WTC11 (cell line): ENCODE measurements at regions not wholly inside any gene's neighbourhood (a gene's known extent, or its start where the extent isn't known, plus 50 kb on each side); places are given as distances from the start of the nearest gene placed in this dataset.

Experiments
- ATF2 ChIP-seq: sonication (generic); formaldehyde crosslinking; IDR thresholded peaks from 2 replicates; pipeline ENCODE4 v1.8.1; 2022; ENCODE audit warnings: low read depth, missing genetic modification reagents, borderline replicate concordance
- CREB1 ChIP-seq: sonication (generic); formaldehyde crosslinking; IDR thresholded peaks from 2 replicates; pipeline ENCODE4 v1.8.0; 2023; ENCODE audit warnings: mild to moderate bottlenecking, missing genetic modification reagents
- CREM ChIP-seq: sonication (generic); formaldehyde crosslinking; IDR thresholded peaks from 2 replicates; pipeline ENCODE4 v1.8.1; 2022; ENCODE audit warnings: mild to moderate bottlenecking, missing genetic modification reagents, moderate library complexity
- CTCF ChIP-seq: fragments of 200-600 bp; IDR thresholded peaks from 2 replicates; pipeline ENCODE4 v1.8.0; 2022; ENCODE audit warnings: antibody characterized with exemption
- ESRRA ChIP-seq: sonication (generic); formaldehyde crosslinking; IDR thresholded peaks from 2 replicates; pipeline ENCODE4 v1.8.1; 2022; ENCODE audit warnings: mild to moderate bottlenecking, missing genetic modification reagents, borderline replicate concordance
- IRF1 ChIP-seq: sonication (generic); formaldehyde crosslinking; IDR thresholded peaks from 2 replicates; pipeline ENCODE4 v1.8.0; 2023; ENCODE audit warnings: missing genetic modification reagents
- JUN ChIP-seq: sonication (generic); formaldehyde crosslinking; IDR thresholded peaks from 2 replicates; pipeline ENCODE4 v1.8.0; 2023; ENCODE audit warnings: mild to moderate bottlenecking, missing genetic modification reagents
- KAT7 ChIP-seq: sonication (generic); formaldehyde crosslinking; IDR thresholded peaks from 2 replicates; pipeline ENCODE4 v1.8.1; 2023; ENCODE audit warnings: missing genetic modification reagents, mild to moderate bottlenecking, borderline replicate concordance
- MAX ChIP-seq: sonication (generic); formaldehyde crosslinking; IDR thresholded peaks from 2 replicates; pipeline ENCODE4 v1.8.0; 2022; ENCODE audit warnings: mild to moderate bottlenecking, missing genetic modification reagents
- NFE2L1 ChIP-seq: sonication (generic); formaldehyde crosslinking; IDR thresholded peaks from 2 replicates; pipeline ENCODE4 v1.8.1; 2023; ENCODE audit warnings: missing genetic modification reagents
- NFYB ChIP-seq: sonication (generic); formaldehyde crosslinking; conservative IDR thresholded peaks from 2 replicates; pipeline ENCODE4 v1.8.0; 2022; ENCODE audit warnings: low read depth, missing genetic modification reagents
- SMAD4 ChIP-seq: sonication (generic); formaldehyde crosslinking; IDR thresholded peaks from 2 replicates; pipeline ENCODE4 v1.8.0; 2022; ENCODE audit warnings: mild to moderate bottlenecking, missing genetic modification reagents
- SOX15 ChIP-seq: fragments of 250-450 bp; sonication (Bioruptor Pico); IDR thresholded peaks from 2 replicates; pipeline ENCODE4 v1.9.0; 2021; ENCODE audit warnings: mild to moderate bottlenecking
- USF1 ChIP-seq: sonication (generic); formaldehyde crosslinking; IDR thresholded peaks from 2 replicates; pipeline ENCODE4 v1.8.0; 2022; ENCODE audit warnings: mild to moderate bottlenecking, missing genetic modification reagents

- TF ChIP-seq ESRRA (no peak), CREB1 (no peak), MAX (CRISPR knock-in tag) (no peak), CTCF (no peak), CREM (CRISPR knock-in tag) (no peak), ATF2 (no peak), IRF1 (CRISPR knock-in tag) (no peak), USF1 (CRISPR knock-in tag) (no peak), NFYB (CRISPR knock-in tag) (no peak), JUN (no peak), KAT7 (no peak), SMAD4 (CRISPR knock-in tag) (no peak), NFE2L1 (CRISPR knock-in tag) (no peak), SOX15 (no peak)
These were observed 786.0 kb downstream of the TUSC7 start for GRCh38 chr3:117495620-117496019.
